Heart right ventricle (tissue), 16 donors: ENCODE measurements at regions not wholly inside any gene's neighbourhood (a gene's known extent, or its start where the extent isn't known, plus 50 kb on each side); places are given as distances from the start of the nearest gene placed in this dataset.

Experiments used
- ATAC-seq, 8 donors: fragments of 200-7000 bp; cut with Tn5 transposase; one replicate each; pipeline ENCODE4 v1.9.1; 2020; ENCODE audit warnings: mild to moderate bottlenecking in 8 of 8, moderate library complexity in 8 of 8, moderate number of reproducible peaks in 1 of 8
- DNase-seq, 2 donors: peaks; one replicate each; pipeline ENCODE4 v3.0.0-alpha.2; 2020
- H3K27ac ChIP-seq, 10 donors: fragments of 200-600 bp; sonication (generic) in 2 of 10; one replicate each; pipeline versions ENCODE4 v1.5.0 to v1.8.0; 2020 to 2022; ENCODE audit warnings: mild to moderate bottlenecking in 3 of 10
- H3K27me3 ChIP-seq, 7 donors: fragments of 200-600 bp; one replicate each; pipeline ENCODE4 v1.8.0; 2021 to 2022; ENCODE audit warnings: mild to moderate bottlenecking in 2 of 7
- H3K36me3 ChIP-seq, 9 donors: fragments of 200-600 bp; sonication (generic) in 1 of 9; one replicate each; pipeline versions ENCODE4 v1.5.0 to v1.8.0; 2020 to 2022; ENCODE audit warnings: mild to moderate bottlenecking in 2 of 9
- H3K4me1 ChIP-seq, 9 donors: fragments of 200-600 bp; sonication (generic) in 1 of 9; one replicate each; pipeline versions ENCODE4 v1.5.0 to v1.8.0; 2020 to 2022; ENCODE audit warnings: mild to moderate bottlenecking in 4 of 9
- H3K4me3 ChIP-seq, 10 donors: fragments of 200-600 bp; sonication (generic) in 2 of 10; one replicate each; pipeline versions ENCODE4 v1.5.0 to v1.8.0; 2020 to 2022; ENCODE audit warnings: mild to moderate bottlenecking in 7 of 10, moderate library complexity in 2 of 10
- H3K9me3 ChIP-seq, 11 donors: fragments of 200-600 bp in 10 of 11; sonication (generic) in 2 of 11; one replicate each; pipeline versions ENCODE4 v1.5.0 to v1.8.0; 2013 to 2022; ENCODE audit warnings: mild to moderate bottlenecking in 2 of 11, control low read depth in 1 of 11, moderate library complexity in 1 of 11
- WGBS, 2 donors: extraction: QIAGEN DNeasy Blood & Tissue Kit; methylation state at CpG; one replicate each; pipeline ENCODE4 v1.1.7; 2013; ENCODE audit warnings: inconsistent platforms in 1 of 2; 5-methylcytosine and 5-hydroxymethylcytosine counted together
- intact Hi-C, 10 donors: fragments of 100-400 bp; cut with DNase I; formaldehyde crosslinking; loops; one replicate each; pipeline versions ENCODE4 v1.11.1 to v1.14.2; 2022
- TF ChIP-seq, protein P1 (sequence below), 9 donors: fragments of 200-600 bp; sonication (generic) in 2 of 9; IDR thresholded peaks; one replicate each; pipeline versions ENCODE4 v1.5.0 to v1.8.0; 2021 to 2022; ENCODE audit warnings: antibody characterized with exemption in 9 of 9, mild to moderate bottlenecking in 5 of 9, moderate library complexity in 1 of 9
- donor health status: Arrhythmogenic right ventricular cardiomyopathy.
- donor health status: ischemic (EF 13 %, LVEDD 7.1; RV severe dilation, severe dysfunction).
- donor health status: healthy with polysubstance abuse.
- donor health status: DM: no; HTN: yes; CAD: no.
- donor health status: DM: no; HTN: no; CAD: no.
- donor health status: ischemic (EF 25% LVEDD 6.9; RV normal size, moderate dysfunction).
- donor health status: ischemic (EF 25% LVEDD 5.7; RV mildly dilated, moderate dysfunction).
- donor health status: healthy.
- donor health status: DM: yes; HTN: yes; CAD: no.
- donor health status: Ischemic cardiomyopathy.
- donor health status: ischemic (EF 35%, LVEDD 5.7; RV mildly dilated, moderate dysfunction).
- donor health status: nonischemic (EF 11% LVEDD 7.7; RV severe dilation, severe dysfunction).
- donor health status: DM: yes; HTN: yes; CAD: no.
- donor health status: PGD.
- donor health status: ischemic (EF 29% LVEDD 5.4; RV normal size, mild dysfunction).
- donor health status: nonischemic (EF 23%, LVEDD 6.1; RV moderate dilation, normal function).

DNA sequence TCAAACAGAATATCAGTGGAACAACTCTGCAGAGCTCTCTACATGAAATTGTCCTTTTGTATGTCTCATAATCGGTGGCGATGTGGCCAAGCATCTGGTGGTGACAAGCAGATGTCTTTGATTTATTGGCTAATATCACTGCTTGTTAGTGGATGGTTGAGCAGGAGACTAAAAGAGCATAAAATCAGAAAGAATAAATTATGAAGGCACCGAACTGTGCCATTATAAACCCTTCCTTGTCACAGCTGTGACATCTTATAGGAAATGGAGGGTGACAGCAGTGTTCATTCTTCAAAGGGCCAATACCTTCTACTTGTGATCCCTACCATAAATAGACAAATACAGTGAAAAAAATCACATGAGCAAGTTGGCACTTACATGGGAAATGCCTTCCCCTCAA is 1404.3 kb downstream of the MAT2B start:
- Histone ChIP-seq H3K9me3 (peaks cover 0 to 5% (median 0%) of the 10 kb centered on the region in 11 donors), H3K27me3 (no peaks in the 10 kb centered on the region), H3K4me1 (no peaks in the 10 kb centered on the region), H3K36me3 (no peaks in the 10 kb centered on the region), H3K27ac (no peak overlapping the region), H3K4me3 (no peak overlapping the region)
- intact Hi-C loops, result no loop called here
- DNase-seq (no peak), ATAC-seq (no peak)
- 79 to 90% methylated on average over 3 of the region's 3 CpGs for WGBS, 2 donors
- TF ChIP-seq, protein P1, sequence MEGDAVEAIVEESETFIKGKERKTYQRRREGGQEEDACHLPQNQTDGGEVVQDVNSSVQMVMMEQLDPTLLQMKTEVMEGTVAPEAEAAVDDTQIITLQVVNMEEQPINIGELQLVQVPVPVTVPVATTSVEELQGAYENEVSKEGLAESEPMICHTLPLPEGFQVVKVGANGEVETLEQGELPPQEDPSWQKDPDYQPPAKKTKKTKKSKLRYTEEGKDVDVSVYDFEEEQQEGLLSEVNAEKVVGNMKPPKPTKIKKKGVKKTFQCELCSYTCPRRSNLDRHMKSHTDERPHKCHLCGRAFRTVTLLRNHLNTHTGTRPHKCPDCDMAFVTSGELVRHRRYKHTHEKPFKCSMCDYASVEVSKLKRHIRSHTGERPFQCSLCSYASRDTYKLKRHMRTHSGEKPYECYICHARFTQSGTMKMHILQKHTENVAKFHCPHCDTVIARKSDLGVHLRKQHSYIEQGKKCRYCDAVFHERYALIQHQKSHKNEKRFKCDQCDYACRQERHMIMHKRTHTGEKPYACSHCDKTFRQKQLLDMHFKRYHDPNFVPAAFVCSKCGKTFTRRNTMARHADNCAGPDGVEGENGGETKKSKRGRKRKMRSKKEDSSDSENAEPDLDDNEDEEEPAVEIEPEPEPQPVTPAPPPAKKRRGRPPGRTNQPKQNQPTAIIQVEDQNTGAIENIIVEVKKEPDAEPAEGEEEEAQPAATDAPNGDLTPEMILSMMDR (IDR thresholded peaks at IDR 0.05), result no peak

DNA sequence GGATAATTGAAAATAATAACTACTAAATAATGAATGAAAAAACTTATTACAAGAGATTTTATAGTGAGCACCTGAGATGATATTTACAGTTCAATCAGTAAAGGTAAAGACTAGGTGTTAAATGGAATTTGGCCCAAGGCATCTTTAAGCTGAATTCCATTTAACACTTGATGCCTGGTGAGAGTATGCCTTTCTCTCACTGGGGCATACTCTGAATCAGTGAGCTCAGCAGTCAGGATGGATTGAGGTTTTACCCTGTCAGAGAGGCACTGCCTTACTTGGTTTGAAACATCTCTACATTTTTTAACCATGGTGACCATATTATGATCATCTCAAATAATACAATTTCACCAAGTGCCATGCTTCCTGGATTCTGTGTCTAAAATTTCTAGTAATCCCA is 1416.3 kb downstream of the MAT2B start:
- intact Hi-C loops, result no loop called here
- DNase-seq (no peak), ATAC-seq (no peak)
- Histone ChIP-seq H3K36me3 (no peaks in the 10 kb centered on the region), H3K27ac (no peak overlapping the region), H3K4me3 (no peak overlapping the region), H3K9me3 (peaks cover 0 to 77% (median 36%) of the 10 kb centered on the region in 11 donors), H3K27me3 (no peaks in the 10 kb centered on the region), H3K4me1 (no peaks in the 10 kb centered on the region)
- TF ChIP-seq, protein P1 (IDR thresholded peaks at IDR 0.05), result no peak

DNA sequence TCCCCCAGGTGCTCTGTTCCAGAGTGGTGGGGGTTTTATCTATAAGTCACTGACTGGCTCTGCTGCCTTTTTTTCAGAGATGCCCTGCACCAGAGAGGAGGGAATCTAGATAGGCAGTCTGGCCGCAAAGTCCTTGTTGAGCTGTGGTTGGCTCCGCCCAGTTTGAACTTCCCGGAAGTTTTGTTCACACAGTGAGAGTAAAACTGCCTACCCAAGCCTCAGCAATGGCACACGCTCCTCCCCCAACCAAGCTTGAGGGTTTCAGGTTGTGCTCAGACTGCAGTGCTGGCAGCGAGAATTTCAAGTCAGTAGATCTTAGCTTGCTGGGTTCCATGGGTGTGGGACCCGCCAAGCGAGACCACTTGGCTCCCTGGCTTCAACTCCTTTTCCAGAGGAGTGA is 1428.6 kb downstream of the MAT2B start:
- H3K9me3 ChIP-seq, result peaks cover 0 to 37% (median 2%) of the 10 kb centered on the region in 11 donors
- no peak overlapping the region for H3K4me3 ChIP-seq
- no peak for ATAC-seq
- DNase-seq, result no peak
- no peak overlapping the region for H3K27ac ChIP-seq
- H3K4me1 ChIP-seq, result no peaks in the 10 kb centered on the region
- no peaks in the 10 kb centered on the region for H3K36me3 ChIP-seq
- H3K27me3 ChIP-seq, result no peaks in the 10 kb centered on the region
- 87 to 92% methylated on average over 7 of the region's 7 CpGs for WGBS, 2 donors
- TF ChIP-seq, protein P1 (IDR thresholded peaks at IDR 0.05), result no peak
- intact Hi-C loops, result no loop called here

DNA sequence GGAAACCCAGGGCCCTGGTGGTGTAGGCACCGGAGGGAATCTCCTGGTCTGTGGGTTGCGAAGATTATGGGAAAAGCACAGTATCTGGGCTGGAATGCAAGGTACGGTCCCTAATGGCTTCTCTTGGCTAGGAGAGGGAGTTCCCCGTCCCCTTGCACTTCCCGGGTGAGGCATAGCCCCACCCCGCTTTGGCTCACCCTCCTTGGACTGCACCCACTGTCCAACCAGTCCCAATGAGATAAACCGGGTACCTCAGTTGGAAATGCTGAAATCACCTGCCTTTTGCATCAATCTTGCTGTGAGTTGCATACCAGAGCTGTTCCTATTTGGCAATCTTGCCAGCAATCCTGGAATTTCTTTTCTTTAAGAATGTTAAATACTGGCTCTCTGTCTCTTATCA is 1429.1 kb downstream of the MAT2B start:
- Histone ChIP-seq H3K27me3 (no peaks in the 10 kb centered on the region), H3K4me1 (no peaks in the 10 kb centered on the region), H3K27ac (no peak overlapping the region), H3K9me3 (peaks cover 0 to 31% (median 2%) of the 10 kb centered on the region in 11 donors), H3K36me3 (no peaks in the 10 kb centered on the region), H3K4me3 (no peak overlapping the region)
- WGBS, 2 donors, result 69 to 75% methylated on average over 7 of the region's 7 CpGs
- intact Hi-C loops, result no loop called here
- ATAC-seq, result no peak
- TF ChIP-seq, protein P1 (IDR thresholded peaks at IDR 0.05), result no peak
- DNase-seq, result no peak

DNA sequence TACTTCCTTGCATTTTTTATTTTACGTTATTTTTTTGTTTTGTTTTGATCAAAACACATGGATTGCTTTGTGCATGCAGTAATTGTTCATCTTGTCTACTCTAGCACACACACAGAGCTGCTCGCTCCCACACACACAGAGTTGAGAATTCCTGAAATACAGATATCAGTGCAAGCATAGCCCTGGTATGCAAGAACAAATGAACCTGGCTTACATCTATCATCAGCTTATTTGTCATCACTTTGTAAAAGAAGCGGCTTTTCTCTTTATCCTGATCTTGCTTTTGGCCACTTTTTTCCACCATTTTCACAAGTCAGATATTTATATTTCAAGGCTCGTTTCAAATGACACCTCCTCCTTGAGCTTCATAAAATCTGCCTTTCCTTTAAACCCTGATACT is 1435.7 kb downstream of the MAT2B start:
- no peak overlapping the region for H3K4me3 ChIP-seq
- peaks cover 0 to 5% (median 0%) of the 10 kb centered on the region in 11 donors for H3K9me3 ChIP-seq
- H3K27ac ChIP-seq, result no peak overlapping the region
- intact Hi-C loops, result no loop called here
- ATAC-seq (no peak), DNase-seq (no peak)
- TF ChIP-seq, protein P1 (IDR thresholded peaks at IDR 0.05), result no peak
- 12 to 16% methylated on average over 4 of the region's 4 CpGs for WGBS, 2 donors
- H3K27me3 ChIP-seq, result peaks cover 0 to 4% (median 0%) of the 10 kb centered on the region in 7 donors
- no peaks in the 10 kb centered on the region for H3K4me1 ChIP-seq
- no peaks in the 10 kb centered on the region for H3K36me3 ChIP-seq
